AML-193 (cell line): ENCODE measurements at regions not wholly inside any gene's neighbourhood (a gene's known extent, or its start where the extent isn't known, plus 50 kb on each side); places are given as distances from the start of the nearest gene placed in this dataset.
"Not testable (repeated sequence)": the region's sequence is repeated elsewhere in the genome, so short reads cannot be mapped to it uniquely, and the experiment has no call there.

Experiments
- DNase-seq, 2 experiments: peaks; one replicate each; lab custom pipeline; 2025; lab: John Stamatoyannopoulos, UW

DNA sequence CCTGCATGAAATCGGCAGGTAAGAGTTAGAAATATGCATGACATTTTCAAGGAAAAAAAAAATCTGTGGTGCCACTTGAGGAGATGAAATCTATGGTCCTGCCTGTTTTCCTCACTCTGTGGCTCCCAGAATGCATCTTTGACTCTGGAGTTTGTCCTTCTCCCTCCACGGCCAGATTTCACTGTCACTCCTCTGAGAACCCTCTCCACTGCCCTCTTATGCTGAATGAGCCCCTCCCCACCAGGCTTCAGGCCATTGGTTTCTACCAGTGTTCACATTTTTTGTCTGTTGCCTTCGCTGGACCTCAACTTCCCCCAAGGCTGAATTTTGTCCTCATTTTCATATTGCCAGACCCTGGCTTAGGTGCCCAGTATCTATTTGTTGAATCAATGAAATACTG, 235.0 kb downstream of the ZIC5 start:
- no peak for DNase-seq

DNA sequence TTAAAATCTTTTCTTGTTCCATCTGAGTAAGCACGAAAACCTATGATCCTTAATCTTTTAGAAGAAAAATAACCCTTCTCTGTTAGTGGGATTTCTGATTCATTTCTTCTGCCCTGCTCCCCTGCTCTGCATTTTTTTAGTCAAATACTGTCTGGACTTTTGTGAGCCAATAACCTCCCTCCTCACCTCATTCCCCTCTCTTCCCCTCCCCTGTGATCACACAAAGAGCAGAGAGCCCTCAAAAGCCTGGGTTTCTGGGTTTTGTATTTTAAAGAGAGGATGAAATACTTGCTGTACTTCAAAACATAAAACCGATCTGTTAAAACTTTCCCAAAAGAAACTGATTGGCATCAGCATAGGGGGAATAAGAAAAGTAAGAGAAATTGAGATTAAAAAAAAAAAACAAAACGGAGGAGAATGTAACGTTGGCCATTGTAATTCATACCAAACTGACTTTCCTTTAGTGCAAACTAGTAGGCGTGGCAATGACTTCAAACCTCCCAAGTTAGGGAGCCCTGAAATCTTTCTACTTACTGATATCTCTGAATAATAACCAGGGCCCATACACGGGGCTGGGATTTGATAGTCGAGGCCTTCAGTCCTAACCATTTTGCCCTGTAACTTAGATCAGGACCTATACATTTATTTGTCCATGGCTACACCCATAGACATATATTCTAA, 232.9 kb downstream of the TM9SF2 start:
- DNase-seq: no peak

DNA sequence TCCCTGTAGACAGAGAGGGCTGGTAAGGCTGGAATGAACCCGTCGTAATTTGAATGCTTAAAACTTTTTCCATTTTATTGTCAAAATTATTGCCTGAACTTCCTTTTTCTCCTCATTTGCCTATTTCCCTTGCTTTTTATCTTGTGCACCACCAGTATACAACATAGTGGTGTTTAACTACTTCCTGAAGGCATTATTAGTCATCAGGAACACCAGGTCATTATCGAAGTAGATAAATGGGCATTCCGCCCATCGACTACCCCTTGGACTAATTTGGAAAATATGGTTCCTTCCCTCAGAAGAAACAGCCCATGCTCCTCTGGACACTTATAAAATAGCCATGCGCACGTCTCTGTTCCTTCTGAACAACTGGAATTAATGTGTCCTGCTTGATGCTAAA, 232.1 kb downstream of the TM9SF2 start:
- DNase-seq: no peak

DNA sequence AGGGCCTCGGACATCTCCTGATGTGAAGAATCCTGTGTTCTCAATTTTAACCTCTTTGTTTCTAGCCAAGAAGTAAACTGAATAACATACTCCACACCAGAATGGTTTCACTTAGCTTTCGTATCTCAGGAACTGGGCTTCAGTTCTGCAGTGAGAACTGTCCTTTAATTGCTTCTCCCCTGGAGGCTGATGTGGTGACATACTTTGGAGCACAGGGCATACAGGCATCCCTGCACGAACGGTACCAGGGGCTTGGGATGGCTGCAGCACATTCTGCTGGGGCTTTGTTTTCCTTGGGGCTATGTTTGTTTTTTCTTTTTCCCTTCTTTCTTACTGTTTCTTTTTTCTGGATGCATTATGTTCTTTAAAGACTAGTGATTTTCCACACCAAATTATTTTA, 230.5 kb downstream of the TM9SF2 start:
- DNase-seq: no peak

DNA sequence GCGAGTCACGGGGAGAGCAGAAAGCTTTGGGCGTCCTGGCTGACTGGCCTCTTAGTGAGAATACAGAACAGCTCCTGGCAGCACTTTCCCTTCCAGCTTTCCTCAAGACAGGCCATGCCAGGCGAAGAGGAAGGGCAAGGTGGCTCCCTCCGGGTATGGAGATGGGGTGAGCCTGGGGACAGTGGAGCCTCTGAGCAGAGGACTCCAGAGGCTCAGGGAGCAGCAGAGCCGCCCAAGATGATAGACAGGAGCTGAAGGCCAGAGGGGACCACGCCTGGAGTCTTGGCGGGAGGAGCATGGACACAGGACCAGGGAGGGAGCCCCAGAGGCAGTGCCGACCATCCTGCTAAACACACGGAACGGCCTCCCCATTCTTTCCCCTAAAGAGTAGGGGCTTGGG, 229.1 kb downstream of the TM9SF2 start:
- no peak for DNase-seq

DNA sequence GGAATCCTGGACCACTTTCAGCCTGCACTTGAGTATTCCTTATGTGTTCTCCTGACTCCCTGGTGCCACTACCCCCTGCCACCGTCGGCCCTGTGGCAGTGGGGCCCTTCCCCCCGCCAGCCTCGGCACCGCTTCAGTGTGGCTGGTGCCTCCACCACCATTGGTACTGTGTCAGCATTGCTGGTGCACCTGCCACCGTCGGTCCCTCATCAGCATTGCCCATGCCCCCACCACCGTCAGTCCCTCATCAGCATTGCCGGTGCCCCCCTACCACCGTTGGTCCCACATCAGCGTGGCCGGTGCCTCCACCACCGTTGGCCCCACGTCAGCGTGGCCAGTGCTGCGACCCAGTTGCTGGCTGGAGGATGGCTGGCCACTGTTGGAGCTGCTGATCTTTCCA, 228.5 kb downstream of the TM9SF2 start:
- no peak for DNase-seq

DNA sequence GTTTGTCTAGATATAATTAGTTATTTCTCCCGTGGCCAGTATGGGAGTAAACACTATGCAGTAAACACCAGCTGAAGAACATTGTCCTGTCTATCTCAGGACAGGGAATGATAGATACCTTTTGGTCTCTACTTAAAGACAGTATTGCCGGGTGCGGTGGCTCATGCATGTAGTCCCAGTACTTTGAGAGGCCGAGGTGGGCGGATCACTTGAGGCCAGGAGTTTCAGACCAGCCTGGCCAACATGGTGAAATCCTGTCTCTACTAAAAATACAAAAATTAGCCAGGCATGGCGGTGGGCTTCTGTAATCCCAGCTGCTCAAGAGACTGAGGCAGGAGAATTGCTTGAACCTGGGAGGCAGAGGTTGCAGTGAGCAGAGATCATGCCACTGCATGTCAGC, 226.4 kb downstream of the TM9SF2 start:
- not testable (repeated sequence) for DNase-seq

DNA sequence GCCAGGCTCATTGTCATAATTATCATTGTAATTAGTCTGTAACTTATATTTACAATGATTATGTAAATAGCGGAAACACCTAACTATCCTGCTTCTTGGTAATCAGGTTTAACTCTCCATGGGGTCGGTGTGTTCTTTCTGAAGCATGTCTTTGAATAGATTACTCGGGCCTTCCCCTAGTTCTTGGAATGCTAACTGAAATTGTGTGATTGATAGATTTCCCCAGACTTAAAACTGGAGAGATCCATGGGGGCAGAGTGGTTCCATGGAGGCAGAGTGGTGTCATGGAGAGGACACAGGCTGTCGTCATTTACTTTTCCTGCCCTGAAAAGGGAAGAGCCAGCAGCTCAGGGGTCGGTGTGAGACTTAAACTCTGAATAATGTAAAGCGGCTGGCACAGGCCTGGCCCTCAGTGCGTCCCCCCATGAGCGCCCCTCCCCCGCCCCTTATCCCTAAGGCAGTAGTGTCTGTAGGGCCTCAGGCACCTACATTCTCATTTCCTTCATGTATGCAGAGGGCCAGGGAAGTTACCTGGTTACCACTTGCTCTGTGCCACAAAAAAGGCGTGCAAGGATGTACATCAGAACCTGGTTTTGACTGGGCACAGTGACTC, 225.1 kb downstream of the TM9SF2 start:
- no peak for DNase-seq

DNA sequence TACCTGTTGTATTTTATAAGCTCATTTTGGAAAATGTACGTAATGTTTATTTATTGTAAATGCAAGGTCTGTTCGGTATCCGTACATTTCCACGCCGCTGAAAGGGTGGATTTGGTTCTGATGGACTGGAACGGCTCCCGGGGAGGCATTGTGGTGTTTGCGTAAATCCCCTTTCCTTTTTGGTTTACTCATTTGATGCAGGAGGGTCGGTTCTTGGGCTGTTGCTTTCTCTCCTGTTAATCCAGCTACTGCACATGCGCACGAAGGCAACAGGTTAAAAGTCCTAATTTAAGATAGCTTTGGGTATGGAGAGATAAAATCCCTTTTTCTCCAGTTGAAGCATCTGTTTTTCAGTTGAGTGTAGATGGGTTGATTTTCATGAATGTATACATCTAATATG, 224.4 kb downstream of the TM9SF2 start:
- DNase-seq: no peak

DNA sequence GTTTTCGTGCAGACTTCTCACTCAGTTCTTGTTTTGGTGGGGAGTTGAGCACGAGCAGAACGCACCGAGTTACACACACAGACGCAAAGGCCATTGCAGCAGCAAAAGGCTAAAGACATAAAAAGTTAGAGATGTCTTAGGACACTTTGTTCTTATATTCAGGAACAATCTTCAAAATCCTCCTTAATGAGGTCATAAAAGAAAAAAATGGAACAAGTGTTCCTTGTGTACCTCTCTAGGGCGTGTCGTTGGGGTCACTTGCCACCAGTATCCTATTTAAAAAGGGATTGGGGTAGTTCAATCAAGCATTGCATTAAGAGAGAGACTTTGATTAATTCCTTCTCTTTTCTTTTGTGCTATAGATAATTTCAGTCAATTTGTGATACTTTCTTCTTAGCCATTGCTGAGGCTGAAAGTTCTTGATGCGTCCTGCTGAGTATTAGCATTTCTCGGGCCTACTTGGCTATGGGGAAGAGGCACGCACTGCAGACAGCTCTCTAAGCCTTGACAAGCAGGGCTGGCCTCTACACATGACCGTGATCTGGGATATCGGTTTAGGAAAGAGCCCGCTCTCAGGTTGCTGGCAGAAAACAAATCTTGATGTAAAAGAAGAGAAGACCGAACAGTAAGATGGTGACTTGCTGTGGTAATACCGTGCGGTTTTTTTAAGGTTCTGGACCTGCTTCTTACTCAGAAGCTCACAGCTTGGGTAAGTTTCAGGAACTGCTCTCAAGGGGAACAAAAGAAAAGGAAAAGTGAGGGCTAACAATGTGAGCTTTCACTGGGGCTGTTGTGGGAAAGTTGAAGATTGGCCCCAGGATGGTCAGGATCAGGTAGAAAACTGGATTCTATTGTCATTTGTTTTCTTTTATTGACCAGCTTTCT, 223.6 kb downstream of the TM9SF2 start:
- no peak for DNase-seq

DNA sequence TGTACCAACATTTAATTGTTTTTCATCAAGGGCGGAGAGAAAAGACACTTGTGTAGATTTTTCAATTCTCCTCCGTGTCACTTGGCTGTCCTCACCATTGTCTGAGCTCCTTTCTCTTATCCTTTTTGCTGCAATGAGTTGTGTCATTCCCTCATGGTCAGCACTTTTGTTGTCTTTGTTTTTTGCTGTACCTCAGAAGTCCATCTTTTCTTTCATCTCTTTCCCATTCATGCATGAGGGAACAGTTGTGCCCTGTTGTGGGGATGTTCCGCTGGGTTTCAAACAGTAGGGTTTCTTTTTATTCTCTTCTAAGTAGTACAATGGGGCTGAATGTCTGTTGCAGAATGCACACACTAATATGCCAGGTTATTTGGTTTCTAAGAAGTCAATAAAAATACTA, 222.6 kb downstream of the TM9SF2 start:
- no peak for DNase-seq

DNA sequence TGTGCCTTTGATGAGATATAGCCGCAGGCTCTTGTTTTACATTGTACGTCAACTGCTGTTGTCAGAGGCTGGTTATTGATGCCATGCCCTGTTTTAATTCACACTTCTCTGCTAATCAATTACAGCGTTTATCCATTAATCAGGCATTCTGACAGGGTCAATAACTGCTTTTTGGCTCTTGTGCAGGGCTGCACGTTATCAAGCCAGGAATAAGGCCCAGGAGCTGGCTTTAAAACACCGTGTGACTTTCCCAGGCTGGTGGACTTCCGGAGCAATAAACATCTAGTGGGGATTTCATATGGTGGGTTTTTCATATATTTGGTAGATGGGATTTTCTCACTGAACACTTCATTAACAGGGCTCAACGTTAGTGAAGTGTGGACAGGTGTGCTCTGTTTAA, 221.7 kb downstream of the TM9SF2 start:
- no peak for DNase-seq

DNA sequence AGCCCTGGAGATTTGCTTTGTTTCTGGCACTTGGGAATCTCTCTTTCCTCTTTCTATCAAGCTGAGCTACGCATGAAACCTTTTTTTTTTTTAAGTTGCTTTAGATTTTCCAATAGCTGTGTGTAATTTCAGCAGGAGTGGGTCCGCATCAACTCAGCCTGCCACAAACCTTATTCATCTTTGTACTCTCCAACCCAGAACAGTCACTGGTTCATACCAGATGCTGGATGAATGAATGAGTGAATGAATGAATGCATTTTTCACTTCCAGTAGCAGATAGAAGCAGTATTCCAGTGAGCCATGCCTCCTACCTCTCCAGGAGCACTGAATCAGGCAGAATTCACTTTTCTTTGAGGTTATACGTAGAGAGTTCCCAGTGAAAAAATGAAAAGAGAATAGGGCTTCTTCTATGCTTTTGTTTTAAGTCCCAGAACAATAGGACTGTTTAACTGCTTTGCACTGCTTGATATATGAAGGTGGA, 221.1 kb downstream of the TM9SF2 start:
- no peak for DNase-seq

DNA sequence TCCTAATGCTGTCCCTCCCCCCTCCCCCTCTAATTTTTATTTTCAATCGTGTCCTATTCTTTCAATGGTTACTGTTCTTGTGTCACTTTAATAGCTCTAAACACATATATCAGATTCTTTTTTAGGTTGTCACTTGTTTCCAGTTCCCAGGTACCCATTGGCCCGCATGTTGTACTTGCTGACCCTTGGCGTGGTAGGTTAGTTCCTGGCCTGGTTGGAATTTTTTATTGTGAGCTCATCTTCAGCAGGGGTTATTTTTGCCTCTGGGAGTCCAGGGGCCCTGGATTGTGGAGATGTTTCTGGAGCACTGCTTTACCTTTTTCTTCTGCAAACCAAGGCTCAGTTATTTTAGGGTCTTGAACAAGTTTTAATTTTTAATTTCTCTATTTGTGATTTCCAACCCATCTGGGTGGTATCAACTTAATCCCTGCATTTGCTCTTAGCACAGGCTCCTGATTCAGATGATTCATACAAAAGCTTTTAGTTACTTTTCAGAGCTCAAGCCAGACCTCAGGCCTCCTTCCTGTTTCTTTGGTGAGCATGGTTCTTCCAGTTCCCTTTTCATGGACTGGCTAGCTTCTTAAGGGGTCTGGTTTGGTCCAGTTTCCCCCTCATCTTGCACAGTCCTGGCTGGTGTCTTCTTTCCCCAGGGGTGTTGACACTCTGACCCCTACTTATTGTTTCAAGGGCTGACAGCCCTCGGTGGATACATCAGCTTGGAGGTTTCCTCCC, 220.5 kb downstream of the TM9SF2 start:
- peak; percentile 42 to 66 for DNase-seq

DNA sequence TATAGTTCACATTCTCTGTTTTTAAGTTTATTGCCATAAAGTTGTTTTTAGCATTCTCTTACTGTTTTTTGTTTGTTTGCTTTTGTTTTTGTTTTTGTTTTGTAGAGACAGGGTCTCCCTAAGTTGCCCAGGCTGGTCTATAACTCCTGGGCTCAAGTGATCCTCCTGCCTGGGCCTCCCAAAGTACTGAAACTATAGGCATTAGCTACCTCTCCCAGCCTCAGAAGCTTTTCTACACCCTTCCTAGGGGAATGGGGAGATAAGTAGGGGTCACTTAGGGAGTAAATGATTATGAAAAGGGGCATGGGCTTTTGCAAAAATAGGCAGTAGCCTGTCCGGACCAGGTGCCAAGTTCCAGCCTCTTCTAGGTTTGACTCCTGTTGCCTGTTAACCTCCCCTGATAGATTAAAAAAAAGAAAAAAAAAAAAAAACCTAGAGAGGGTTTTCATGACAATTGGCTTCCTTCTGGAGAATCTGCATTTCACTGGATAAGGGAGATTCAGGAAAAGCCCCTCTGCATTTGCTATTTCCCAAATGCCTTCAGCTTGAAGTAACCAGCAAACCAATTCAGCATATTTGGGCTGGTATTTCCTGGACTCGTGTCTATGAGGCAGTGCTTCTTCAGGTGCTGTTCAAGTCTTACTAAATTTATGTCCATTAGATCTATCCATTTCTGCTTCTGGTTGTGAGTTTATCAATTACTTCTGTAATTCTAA, 216.8 kb downstream of the TM9SF2 start:
- DNase-seq: no peak

DNA sequence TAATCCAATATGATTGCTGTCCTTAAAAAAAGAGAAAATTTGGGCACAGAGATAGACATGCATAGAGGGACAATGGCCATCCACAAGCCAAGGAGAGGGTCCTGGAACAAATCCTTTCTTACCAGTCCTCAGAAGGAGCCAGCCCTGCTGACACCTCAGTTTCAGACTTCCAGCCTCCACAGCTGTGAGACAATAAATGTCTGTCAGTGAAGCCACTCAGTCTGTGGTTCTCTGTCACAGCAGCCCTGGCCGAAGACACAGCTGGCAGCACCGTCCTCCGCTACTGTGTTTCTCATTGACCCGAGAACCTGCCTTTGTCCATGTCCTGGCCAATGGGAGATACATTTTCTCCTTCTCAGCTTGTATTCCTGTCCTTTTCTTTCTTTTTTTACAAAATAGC, 207.9 kb downstream of the TM9SF2 start:
- no peak for DNase-seq

DNA sequence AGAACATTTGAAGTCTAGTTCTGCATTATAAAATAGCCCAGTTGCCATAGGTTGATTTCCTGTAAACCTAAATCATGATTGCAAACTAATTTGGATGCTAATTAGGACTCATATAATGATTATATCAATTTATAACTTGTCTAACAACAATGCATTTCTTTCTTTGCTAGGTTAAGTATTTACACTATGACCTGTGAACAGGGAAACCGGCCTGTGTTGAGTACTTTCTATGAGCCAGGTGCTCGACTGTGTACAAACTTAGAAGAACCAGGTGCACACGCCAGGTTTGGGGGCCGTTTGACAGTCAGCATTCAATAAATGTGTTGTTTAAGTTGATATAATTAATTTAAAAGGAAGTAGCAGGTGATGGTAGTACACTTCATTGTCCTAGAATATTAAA, 203.1 kb downstream of the TM9SF2 start:
- DNase-seq: no peak

DNA sequence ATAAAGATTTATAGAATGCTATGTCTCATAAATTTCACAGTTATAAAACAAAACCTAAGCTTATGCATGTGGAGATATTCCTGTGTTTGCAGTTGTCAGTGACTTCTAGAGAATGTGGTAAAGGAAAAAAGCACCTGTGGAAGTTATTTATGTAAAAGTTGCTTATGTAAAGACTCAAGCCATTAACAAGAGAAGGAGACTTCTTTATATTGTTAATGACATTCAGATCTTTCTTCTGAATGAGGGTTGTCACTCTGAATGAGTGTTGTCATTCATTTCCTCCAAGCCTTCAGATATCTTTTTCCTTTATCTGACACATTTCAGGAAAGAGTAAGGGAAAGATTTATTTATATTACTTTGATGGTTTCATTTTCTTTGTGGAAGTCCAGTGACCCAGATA, 202.6 kb downstream of the TM9SF2 start:
- no peak for DNase-seq

DNA sequence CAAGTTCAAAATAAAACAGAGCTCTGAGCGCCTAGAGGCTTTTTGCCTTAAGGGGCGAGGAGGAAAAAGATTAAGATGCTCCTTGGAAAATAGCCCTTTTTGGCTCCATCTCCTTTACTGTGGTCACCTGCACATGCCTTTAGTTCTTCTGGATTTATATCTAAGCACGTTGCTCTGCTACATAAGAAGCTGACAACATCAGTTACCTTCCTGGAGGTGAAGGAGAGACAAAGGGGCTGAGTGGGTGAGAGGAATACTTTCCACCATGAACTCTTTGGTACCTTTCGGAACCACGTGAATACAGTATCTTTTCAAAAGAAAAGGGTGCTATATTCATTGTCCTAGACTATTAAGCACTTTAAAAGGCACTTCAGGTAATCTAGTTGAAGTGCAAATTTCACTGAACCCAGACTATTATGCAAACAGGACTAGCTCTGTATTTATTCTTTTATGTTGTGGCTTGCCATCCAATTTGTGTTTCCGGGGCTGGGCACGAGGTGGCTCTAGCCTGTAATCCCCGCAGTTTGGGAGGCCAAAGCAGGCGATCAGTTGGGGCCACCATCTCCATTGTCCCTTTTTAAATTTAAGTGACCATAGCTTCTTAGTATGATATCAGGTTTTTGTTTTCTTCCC, 201.5 kb downstream of the TM9SF2 start:
- no peak for DNase-seq

DNA sequence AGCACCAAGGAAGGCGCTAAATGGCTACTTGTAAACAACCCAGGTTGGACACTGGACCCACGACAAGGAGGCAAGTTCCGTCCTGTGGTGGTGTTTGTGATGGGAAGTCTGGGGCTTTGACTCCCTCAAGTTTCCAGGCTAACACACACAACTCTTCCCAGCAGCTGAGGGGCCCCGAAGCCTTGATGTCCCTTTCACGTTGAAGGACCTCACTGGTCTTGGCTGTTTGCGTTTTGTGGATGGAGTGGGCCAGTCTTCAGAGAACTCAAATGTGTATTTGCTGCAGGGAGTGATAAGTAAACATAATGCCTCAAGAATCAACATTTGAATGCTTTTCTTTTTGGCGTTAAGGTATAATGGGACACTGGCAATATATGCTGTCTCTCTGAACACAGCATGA, 199.2 kb downstream of the TM9SF2 start:
- DNase-seq: no peak

DNA sequence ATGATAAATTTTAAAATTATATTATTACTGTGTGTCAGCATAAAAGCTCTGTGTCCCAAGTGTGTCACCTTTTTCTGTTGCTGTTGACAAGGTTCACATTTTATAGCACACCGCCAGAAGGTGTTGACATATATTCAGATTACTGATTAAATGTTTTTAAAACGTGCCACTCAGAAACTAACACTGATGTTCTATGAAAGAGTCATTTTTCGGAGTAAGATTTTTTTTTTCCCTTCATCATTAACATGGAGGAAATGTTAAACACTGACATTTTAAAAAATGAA, 197.5 kb downstream of the TM9SF2 start:
- DNase-seq: no peak
